ENCODE measurements at regions not wholly inside any gene's neighbourhood (a gene's known extent, or its start where the extent isn't known, plus 50 kb on each side); places are given as distances from the start of the nearest gene placed in this dataset.

GRCh38 chr21:38178653-38179470, 77.9 kb upstream of the KCNJ15 start:
- H3K4me3 ChIP-seq (ENCODE audit: low read depth, low read length) = no peak overlapping the region
- no peak for TF ChIP-seq CTCF (IDR thresholded peaks at IDR 0.05; ENCODE audit: low read depth, low read length)

- TF ChIP-seq CTCF (IDR thresholded peaks at IDR 0.05; ENCODE audit: low read depth, low read length) = no peak
- H3K4me3 ChIP-seq (ENCODE audit: low read depth, low read length) = no peak overlapping the region
Observed at GRCh38 chr21:38179511-38179910, 77.3 kb upstream of the KCNJ15 start.

- H3K4me3 ChIP-seq (ENCODE audit: low read depth, low read length) = no peak overlapping the region
- no peak for TF ChIP-seq CTCF (IDR thresholded peaks at IDR 0.05; ENCODE audit: low read depth, low read length)
Observed at GRCh38 chr21:38181096-38181495, 75.7 kb upstream of the KCNJ15 start.

- no peak for TF ChIP-seq CTCF (IDR thresholded peaks at IDR 0.05; ENCODE audit: low read depth, low read length)
- H3K4me3 ChIP-seq (ENCODE audit: low read depth, low read length) = no peak overlapping the region
Observed at GRCh38 chr21:38182370-38182985, 74.3 kb upstream of the KCNJ15 start.

- TF ChIP-seq CTCF (IDR thresholded peaks at IDR 0.05; ENCODE audit: low read depth, low read length) = no peak
- H3K4me3 ChIP-seq (ENCODE audit: low read depth, low read length) = no peak overlapping the region
Observed at GRCh38 chr21:38183961-38184360, 72.8 kb upstream of the KCNJ15 start.

GRCh38 chr21:38186661-38187270, 70.0 kb upstream of the KCNJ15 start:
- H3K4me3 ChIP-seq (ENCODE audit: low read depth, low read length) = no peak overlapping the region
- TF ChIP-seq CTCF (IDR thresholded peaks at IDR 0.05; ENCODE audit: low read depth, low read length) = no peak

- TF ChIP-seq CTCF (IDR thresholded peaks at IDR 0.05; ENCODE audit: low read depth, low read length) = no peak
- H3K4me3 ChIP-seq (ENCODE audit: low read depth, low read length) = no peak overlapping the region
Observed at GRCh38 chr21:38188037-38188436, 68.8 kb upstream of the KCNJ15 start.
